MCF 10A (cell line): ENCODE measurements at regions not wholly inside any gene's neighbourhood (a gene's known extent, or its start where the extent isn't known, plus 50 kb on each side); places are given as distances from the start of the nearest gene placed in this dataset.

ENCODE experiments used
- BruUV-seq: library from RNA; stranded (reverse); fragments of 400-500 nt; replicated peaks from 2 replicates; lab custom pipeline; 2021; lab: Mats Ljungman, UMichigan
- CTCF ChIA-PET: fragments of 300-600 bp; sonication (Branson Sonifier 250); formaldehyde crosslinking; extraction: SDS; loops from one replicate; lab custom pipeline; 2021; ENCODE audit warnings: antibody characterized with exemption, inconsistent platforms; lab: Yijun Ruan, JAX
- POLR2A ChIA-PET: fragments of 300-600, 350-650 bp; sonication (Branson Sonifier 250); formaldehyde crosslinking; extraction: SDS; loops from one replicate; lab custom pipeline; 2020; ENCODE audit warnings: antibody characterized with exemption, inconsistent platforms; lab: Yijun Ruan, JAX
- DNase-seq: peaks from one replicate; pipeline ENCODE4 v3.0.0-alpha.2; 2018; ENCODE audit not compliant: unreplicated experiment
- H3K27ac Mint-ChIP-seq: one replicate; pipeline ENCODE4 v1.8.0; 2022; ENCODE audit warnings: mild to moderate bottlenecking, low read depth, mixed read lengths; ENCODE audit not compliant: unreplicated experiment
- H3K27me3 Mint-ChIP-seq: one replicate; pipeline ENCODE4 v1.8.0; 2022; ENCODE audit warnings: mixed read lengths; ENCODE audit not compliant: insufficient read depth, unreplicated experiment
- H3K36me3 Mint-ChIP-seq: one replicate; pipeline ENCODE4 v1.8.0; 2022; ENCODE audit warnings: mild to moderate bottlenecking, moderate library complexity, mixed read lengths; ENCODE audit not compliant: insufficient read depth, unreplicated experiment
- H3K4me1 Mint-ChIP-seq: one replicate; pipeline ENCODE4 v1.8.0; 2022; ENCODE audit warnings: mixed read lengths; ENCODE audit not compliant: insufficient read depth, unreplicated experiment
- H3K4me3 Mint-ChIP-seq: one replicate; pipeline ENCODE4 v1.8.0; 2022; ENCODE audit warnings: mild to moderate bottlenecking, moderate library complexity, mixed read lengths; ENCODE audit not compliant: unreplicated experiment
- H3K9me3 Mint-ChIP-seq: one replicate; pipeline ENCODE4 v1.8.0; 2022; ENCODE audit warnings: mixed read lengths; ENCODE audit not compliant: unreplicated experiment
- intact Hi-C: fragments of 100-400 bp; cut with micrococcal nuclease; formaldehyde crosslinking; loops from 2 replicates; pipeline ENCODE4 v1.14.1; 2022
- TF ChIP-seq, protein P1 (sequence below): fragments of 200-600 bp; IDR thresholded peaks from one replicate; pipeline ENCODE4 v1.8.0; 2022; ENCODE audit warnings: antibody characterized with exemption, mild to moderate bottlenecking; ENCODE audit not compliant: unreplicated experiment

DNA sequence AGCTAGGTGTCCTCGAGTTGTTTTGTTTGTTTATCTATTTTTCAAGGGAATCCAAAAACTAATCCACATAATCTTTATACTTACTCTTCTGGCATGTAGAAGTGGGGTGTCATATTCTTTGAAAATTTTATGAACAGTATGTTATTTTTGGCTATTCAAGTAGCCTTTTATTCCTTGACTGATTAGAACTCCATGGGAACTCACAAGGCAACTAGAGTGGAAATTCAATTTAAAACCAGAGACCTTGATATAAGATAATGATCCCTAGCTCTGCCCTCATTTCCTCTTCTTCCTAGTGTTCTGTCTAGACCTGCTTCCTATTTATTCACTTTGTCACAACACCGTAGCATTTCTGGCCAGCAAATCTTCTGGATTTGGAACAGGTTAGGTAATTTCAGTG, 1123.7 kb upstream of the C9orf72 start:
- Mint-ChIP-seq H3K4me3 (no peak overlapping the region), H3K9me3 (no peaks in the 10 kb centered on the region), H3K36me3 (no peaks in the 10 kb centered on the region), H3K27ac (no peak overlapping the region), H3K27me3 (no peaks in the 10 kb centered on the region), H3K4me1 (no peaks in the 10 kb centered on the region)
- DNase-seq: no peak
- TF ChIP-seq, protein P1, sequence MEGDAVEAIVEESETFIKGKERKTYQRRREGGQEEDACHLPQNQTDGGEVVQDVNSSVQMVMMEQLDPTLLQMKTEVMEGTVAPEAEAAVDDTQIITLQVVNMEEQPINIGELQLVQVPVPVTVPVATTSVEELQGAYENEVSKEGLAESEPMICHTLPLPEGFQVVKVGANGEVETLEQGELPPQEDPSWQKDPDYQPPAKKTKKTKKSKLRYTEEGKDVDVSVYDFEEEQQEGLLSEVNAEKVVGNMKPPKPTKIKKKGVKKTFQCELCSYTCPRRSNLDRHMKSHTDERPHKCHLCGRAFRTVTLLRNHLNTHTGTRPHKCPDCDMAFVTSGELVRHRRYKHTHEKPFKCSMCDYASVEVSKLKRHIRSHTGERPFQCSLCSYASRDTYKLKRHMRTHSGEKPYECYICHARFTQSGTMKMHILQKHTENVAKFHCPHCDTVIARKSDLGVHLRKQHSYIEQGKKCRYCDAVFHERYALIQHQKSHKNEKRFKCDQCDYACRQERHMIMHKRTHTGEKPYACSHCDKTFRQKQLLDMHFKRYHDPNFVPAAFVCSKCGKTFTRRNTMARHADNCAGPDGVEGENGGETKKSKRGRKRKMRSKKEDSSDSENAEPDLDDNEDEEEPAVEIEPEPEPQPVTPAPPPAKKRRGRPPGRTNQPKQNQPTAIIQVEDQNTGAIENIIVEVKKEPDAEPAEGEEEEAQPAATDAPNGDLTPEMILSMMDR: no peak
- ChIA-PET POLR2A (no interaction called here), CTCF (interaction anchor here (0.7 to 1.4 kb wide), 2 partner anchors 14 to 109 kb away, joined by 3 to 4 read pairs; no protein-coding TSS in a partner anchor)
- BruUV-seq: no TSS peak
- intact Hi-C loops: no loop called here

- POLR2A ChIA-PET: no interaction called here
- no peaks in the 10 kb centered on the region for H3K4me1 Mint-ChIP-seq
- intact Hi-C loops: no loop called here
- CTCF ChIA-PET: interaction anchor here (0.7 kb wide), 1 partner anchor 906 kb away, joined by 3 read pairs; no protein-coding TSS in a partner anchor
- DNase-seq: no peak
- TF ChIP-seq, protein P1: no peak
- no peak overlapping the region for H3K27ac Mint-ChIP-seq
- H3K4me3 Mint-ChIP-seq: no peak overlapping the region
- H3K9me3 Mint-ChIP-seq: no peaks in the 10 kb centered on the region
- no peaks in the 10 kb centered on the region for H3K27me3 Mint-ChIP-seq
- no peaks in the 10 kb centered on the region for H3K36me3 Mint-ChIP-seq
- no TSS peak for BruUV-seq
Observed at GRCh38 chr9:28699632-28700031, 1126.4 kb upstream of the C9orf72 start.

DNA sequence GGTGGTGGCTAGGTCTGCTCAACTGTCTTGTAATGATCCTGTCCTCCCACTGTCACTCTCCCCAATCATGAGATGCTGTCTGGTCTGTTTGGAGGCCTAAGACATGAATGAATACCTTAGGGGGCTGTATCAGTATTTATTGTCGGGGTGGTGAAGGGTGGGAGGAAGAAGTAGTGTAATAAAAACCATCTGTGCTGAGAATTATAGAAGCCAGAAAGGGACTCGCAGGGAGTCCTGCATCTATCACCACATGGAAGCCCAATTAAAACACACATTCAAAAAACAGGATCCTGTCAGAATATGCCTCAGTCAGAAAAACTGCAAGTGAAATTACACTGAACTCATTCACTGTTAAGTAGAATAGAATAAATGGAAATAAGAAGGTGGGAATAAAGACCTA, 1134.3 kb upstream of the C9orf72 start:
- no peak for DNase-seq
- no TSS peak for BruUV-seq
- H3K4me1 Mint-ChIP-seq: no peaks in the 10 kb centered on the region
- no peaks in the 10 kb centered on the region for H3K27me3 Mint-ChIP-seq
- ChIA-PET CTCF (interaction anchor here (0.7 kb wide), 1 partner anchor 453 kb away, joined by 3 read pairs; no protein-coding TSS in a partner anchor), POLR2A (no interaction called here)
- no peaks in the 10 kb centered on the region for H3K9me3 Mint-ChIP-seq
- H3K36me3 Mint-ChIP-seq: no peaks in the 10 kb centered on the region
- intact Hi-C loops: no loop called here
- H3K4me3 Mint-ChIP-seq: no peak overlapping the region
- TF ChIP-seq, protein P1: no peak
- no peak overlapping the region for H3K27ac Mint-ChIP-seq

GRCh38 chr9:28714188-28714587, 1140.9 kb upstream of the C9orf72 start:
- intact Hi-C loops: no loop called here
- H3K4me3 Mint-ChIP-seq: no peak overlapping the region
- TF ChIP-seq, protein P1: no peak
- no peaks in the 10 kb centered on the region for H3K4me1 Mint-ChIP-seq
- no peak for DNase-seq
- H3K27me3 Mint-ChIP-seq: no peaks in the 10 kb centered on the region
- no peaks in the 10 kb centered on the region for H3K9me3 Mint-ChIP-seq
- H3K36me3 Mint-ChIP-seq: no peaks in the 10 kb centered on the region
- ChIA-PET POLR2A (no interaction called here), CTCF (no interaction called here)
- no TSS peak for BruUV-seq
- H3K27ac Mint-ChIP-seq: no peak overlapping the region
